ENCODE measurements at regions not wholly inside any gene's neighbourhood (a gene's known extent, or its start where the extent isn't known, plus 50 kb on each side); places are given as distances from the start of the nearest gene placed in this dataset.

GRCh38 chr4:134747108-134747805 lies 545.7 kb upstream of the PABPC4L start:
- TF ChIP-seq CTCF (IDR thresholded peaks at IDR 0.05; ENCODE audit: insufficient read depth, low read length, poor library complexity, severe bottlenecking) (no peak), EZH2phosphoT487 (conservative IDR thresholded peaks at IDR 0.05; ENCODE audit: low read length) (no peak)

Data from SU-DHL-6 (cell line).